ENCODE measurements at regions not wholly inside any gene's neighbourhood (a gene's known extent, or its start where the extent isn't known, plus 50 kb on each side); places are given as distances from the start of the nearest gene placed in this dataset.

DNA sequence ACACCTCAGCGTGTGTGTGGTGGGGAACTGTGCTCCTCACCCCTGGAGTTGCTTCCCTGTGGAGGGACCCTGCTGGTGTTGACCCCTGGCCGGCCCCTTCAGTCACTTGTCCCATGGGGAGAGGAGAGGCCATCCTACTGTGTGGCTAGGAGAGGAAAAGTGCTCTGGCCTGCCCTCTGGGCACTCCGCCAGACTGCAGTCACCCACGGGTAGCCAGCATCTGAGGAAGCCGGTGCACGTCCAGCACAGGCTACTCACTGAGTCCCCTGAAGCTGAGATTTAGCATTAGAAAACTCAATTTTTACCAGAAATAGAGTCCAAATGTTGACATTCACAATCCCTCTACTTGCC is 211.5 kb upstream of the RAB6C start:
- DNase-seq = no peak

DNA sequence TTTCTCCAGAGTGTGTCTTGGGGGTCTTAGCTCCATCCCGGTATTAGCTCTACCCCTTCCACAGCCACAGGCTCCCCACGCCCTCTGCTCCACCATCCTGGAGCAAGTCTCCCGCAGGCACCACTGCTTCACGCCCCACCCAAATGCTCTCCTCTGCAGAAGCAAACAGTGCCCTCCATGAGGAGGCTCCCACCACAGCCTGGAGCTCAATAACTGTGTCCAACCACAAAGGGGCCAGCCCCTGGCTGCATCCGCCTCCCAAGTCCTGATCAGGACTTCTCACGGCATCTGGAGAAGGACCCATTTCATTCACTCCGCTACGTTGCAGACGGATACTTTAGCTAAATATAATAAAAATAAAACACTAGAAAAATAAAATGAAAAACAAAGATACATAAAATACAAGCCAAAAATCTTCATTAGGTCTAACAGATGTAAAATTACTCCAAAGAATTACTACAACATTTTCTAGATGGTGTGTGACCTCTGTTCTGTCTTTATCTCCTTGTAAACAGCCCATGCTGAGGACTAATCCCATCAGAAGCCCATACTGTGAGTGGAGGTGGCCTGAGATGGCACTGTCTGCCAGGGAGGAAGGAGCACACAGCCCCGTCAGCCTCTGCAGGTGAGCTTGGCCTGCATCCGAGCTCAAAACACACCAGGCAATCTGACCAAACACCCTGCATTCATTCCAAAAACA is 210.8 kb upstream of the RAB6C start:
- DNase-seq = no peak

DNA sequence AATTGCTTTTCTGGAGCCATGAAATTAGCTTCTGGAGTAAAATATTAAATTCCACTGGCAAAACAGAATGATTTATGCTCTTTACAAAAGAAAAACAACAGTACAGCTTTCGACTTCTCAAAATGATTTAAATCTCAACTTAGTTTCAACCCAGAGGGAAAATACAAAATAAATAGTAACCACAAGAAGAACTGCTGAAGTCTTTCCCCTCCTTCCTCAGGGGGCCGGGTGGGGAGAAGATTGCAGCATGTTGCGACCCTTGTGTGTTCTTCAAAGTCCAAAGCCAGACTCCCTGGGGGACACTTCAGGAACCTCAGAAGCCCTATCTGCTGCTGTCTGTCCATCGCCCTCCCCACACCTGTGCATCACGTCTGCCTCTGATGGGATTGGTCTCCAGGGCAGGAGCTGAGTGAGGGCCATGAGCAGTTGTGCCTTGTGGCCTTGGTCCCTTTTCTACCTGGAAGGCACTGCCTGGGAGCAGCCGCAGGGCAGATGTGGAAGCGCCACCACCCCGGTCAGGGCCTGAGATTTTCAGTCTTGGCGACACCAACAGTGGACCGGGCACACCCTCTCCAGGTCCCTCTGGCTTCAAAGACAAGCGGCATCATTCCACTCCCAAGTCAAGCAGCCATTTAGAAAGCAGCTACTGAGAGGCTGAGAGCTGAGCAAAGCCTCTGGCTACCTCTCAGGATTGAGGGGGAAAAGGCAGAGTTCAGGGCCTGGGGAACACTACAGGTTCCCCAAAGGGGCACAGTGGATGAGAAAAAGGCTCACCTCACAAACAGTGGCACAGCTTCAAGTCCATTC is 210.1 kb upstream of the RAB6C start:
- no peak for DNase-seq

DNA sequence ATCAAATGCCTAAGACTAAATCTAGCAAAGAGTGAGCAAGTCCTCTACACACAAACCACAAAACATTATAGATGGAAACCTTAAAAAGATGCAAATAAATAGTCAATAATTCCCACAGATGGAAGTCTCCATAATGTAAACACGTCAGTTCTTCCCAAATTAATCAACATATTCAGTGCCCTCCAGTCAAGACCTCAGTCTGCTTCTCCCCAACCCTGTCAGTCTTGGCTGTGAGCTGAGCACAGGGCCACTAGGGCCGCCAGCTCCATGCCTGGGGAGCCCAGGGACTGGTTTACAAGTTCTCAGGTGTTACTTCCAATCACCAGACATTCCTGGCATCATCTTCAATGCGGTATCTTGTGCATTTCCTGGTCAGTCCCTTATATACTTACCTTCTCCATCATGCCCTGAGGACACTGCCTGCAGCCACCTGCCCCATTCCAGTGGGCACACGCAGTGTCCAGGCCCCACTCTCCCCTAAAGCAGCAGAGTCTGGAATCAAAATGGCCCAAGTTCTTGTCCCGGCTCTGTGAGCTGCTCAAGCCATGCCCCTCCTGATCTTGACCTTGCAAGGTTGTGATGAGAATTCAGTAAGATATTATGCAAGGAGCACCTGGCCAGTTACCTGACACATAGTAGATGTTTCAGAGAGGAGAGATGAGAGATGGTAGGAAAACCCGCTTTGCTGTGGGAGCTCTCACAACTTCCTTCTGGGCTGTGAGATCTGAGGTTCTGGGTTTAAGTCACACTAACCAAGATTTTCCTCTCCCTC is 207.9 kb upstream of the RAB6C start:
- no peak for DNase-seq

DNA sequence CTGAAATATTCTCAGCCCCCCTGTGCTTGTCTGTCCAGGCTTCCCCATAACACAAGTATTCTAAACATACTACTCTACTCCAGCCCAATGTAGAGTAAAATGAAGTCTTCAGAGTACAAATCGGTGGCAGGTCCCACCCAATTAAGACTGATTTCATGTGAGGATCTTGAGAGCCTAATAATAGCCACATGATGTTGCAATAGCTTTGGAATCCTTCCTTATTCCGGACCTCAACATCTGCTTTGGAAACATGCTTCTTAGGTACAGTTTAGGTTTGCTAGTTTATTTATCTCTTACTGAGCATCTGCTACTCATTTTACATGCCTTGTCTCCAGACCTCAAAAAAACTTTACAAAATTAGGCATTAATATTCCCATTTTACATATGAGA is 207.3 kb upstream of the RAB6C start:
- no peak for DNase-seq

DNA sequence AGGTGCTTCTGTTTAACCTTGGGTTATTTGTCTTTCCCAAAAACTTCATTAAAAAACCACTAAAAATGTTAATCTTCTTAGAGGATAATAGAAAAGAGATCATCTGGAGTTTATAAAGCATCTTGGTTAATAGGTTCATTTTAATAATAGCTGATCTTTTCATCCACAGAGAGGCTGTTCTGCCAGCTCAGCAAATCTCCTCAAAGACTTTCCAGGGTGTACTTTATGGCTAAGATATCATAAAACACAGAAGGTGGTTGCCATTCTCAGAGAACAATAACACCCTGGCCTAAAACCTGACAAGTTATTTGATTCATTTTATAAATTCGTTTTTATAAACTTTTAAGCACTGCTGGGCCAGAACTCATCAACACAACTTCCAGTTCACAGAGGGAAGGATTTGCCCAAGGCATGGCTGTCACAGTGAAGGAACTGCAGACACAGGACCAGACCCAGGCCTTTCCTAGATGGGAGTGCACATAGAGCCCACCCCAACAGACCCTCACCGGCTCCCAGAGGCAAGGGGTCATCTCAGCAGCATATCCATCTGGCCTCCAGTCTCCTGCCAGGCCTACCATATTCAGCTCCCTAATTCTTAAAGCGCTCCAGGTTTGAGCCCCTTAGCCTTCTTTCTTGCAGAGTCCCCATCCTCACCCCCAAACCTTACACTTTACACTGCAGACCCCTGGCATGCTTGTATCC is 203.4 kb upstream of the RAB6C start:
- DNase-seq = no peak

DNA sequence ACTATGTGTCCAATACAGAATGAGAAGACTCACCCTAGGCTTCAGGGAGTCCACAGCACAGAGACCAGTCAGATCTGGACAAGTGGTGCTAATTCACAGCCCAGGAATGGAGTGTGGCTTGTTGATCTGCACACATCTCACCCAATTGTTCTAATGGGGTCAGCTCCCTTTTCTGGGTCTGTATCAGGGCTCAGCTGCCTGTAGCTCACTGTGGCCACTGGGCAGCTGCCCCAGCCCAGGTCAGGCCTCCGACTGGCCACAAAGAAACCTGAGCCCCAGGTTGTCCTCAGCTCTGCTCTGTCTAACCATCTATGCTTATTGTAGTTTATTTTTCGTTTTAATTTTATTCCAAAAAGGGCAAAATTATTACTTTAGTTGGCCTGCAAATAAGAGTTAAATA is 202.3 kb upstream of the RAB6C start:
- no peak for DNase-seq

DNA sequence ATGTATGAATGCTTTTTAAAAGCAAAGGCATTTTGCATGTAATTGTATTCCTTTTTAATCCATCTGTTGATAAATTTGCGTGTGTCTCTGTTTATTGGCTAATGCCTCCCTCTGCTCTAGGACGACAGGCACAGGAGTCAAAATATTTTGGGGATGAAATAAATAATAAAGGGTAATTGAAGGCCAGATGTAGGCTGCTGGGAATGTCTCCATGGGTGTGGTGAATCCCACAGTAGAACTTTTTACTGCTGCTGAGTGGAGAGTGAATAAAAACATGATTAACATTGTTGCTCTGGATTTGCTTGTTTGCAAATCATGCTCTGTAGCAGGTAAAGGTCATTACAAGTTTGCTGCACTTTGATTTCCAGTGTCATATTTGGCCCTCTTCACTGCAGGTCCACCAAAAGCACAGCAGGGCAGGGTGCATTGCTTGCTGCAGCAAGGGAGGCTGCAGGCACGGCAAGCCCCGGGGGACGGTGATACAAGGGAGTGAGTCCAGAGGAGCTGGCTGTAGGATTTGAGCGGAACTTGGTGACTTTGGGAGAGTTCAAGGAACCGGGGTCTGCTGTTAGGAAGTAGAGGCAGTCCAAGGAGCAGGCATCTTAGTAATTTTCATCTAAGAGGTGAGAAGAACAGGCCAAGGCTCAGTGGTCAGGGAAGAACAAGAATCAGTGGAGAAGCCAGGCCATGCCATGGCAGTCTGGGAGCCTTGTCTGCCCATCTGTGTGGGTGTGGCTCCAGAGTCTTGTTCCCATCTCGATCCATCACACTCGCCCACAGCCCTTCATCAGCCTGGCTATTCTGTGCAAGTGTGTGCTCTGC is 201.5 kb upstream of the RAB6C start:
- no peak for DNase-seq

DNA sequence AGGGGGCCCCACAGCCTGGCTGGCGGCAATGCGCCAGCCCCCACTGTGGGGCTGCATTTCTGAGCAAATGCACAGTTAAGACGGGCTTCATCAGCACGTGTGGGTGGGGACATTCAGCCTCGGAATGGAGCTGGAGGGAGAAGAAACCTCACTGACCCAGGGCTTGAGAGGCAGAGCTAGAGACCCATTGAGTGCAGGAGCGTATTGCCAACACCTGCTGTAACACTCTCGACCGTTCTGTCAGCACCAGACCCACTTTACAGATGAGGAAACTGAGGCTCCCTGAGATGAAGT is 200.9 kb upstream of the RAB6C start:
- DNase-seq = no peak

DNA sequence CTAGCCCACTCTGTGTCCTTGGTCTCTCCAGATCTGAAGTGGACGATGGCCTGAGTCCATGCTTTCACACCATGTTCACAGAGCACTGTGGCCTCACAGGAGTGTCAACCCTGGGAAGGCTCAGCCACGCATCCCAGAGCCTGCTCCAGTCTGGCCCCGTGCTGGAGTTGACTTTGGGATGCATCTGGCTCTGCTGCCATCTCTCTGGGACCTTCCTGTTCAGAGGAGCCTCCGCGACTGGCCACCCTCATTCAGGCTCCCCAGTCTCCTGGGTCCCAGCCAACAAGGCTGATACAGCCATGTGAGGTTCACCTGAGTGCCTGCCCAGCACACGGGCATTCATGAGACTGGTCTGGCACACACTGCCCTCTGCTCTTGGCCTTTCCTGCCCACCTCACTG is 199.7 kb upstream of the RAB6C start:
- no peak for DNase-seq

DNA sequence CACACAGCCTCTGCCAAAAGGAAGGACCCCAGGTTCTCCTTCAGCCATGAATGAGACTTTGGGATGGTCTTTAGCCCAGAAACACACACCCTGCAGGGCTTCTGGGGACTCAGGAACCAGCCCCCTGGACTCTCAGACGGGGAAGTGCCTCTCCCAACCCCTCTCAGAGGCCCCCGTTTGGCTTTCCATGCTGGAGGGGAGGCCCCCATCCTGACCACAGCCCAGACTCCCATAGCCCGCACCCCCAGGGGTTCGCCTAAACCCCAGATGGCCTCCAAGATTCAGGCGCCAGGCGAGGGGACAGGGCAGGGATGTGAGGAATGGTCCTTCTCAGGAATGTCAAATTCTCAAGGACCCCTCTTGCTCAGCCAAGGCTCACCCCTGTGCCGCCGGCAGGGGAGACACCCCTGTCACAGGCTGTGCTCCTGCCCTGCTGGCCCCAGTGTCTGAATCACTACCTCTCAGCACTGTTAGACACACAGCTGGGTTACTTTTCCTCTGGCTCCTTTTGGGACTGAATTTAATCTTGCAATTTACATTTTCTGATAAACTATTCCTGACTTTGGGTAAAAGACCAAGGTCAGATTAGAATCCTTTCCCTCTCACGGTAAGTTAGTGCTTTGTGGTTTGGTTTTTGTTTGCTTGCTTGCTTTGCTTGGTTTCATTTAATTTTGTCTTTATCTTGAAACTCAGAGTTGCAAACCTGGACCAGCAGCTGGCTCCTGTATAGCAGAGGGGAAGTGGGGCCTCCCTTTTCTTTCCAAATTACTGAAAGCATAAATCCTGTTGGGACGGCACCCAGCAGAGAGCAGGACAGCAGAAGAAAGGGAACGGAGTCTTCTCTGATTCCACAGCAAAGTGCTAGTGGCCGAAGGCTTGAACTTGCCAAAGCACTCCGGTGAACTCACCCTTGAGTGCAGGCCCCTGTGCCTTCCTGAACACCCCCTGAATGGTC is 198.9 kb upstream of the RAB6C start:
- no peak for DNase-seq

DNA sequence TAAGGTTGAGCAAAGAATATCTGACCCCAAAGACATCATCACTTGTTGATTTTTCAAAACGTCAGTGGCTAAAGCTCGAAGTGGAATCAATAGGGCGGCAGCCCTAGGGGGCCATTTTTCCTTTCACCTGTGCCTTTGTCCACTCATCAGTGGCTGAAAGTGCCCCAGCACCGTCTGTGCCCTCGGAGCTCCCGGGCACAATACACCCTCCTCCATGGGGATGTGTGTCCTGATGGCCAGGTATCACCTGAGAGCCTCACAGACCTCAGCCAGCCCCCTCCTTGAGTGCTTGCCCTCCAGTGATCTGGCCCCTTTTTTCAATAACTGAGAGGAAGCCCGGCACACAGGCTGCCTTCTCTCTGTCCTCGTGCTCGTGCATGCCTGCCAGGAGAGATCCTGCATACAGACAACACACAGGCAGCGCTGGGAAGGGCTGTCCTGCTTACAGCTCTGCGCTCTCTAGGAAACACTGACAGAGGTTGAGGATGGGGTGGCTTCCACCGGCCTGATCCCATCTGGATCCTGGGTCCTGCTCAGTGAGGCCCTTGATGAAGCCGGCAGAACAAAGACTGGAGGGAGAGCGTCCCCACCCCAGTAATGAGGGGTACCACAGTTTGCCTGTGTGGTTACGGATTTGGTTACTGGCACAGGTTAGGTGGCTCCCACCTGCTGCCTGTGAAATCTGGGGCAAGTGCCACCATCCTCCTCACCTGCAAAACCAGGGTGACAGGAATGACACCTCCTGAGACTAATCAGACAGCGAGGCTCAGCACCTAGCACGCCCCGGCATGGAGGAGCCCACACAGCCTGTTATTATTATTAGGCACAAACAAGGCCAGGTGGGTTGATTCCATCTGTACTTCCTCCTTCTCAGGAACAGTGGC is 197.5 kb upstream of the RAB6C start:
- no peak for DNase-seq

DNA sequence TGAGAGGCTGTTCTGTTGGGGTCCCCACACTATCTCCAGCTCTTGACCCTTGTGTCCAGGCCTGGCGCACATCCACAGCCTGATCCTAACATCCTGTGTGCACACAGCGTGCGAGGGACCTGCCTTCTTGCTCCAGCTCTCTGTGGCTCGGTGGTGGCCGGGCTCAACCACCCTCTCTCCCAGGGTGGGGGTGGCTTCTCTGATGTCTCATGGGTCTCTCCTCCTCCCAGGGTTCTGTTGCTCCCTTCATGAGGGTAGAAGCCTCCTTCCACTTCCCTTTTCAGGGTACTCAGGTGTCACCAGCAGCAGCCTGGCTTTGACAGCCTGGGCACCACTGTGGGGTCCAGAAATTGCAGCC is 196.9 kb upstream of the RAB6C start:
- DNase-seq = no peak

DNA sequence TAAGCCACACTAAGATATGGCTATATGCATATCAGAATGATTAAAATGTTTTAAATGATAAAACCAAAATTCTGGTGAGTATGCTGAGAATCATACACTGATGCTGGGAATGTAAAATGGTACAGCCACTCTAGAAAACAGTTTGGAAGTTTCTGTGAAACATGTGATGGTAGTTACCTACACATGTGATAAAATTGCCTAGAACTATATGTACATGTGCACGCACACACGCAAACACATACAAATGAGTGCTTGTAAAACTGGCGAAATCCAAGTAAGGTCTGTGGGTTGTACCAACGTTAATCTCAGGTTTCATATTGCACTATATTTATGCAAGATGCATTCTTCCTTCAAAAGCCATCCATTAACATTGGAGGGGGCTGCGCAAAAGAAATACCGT is 195.0 kb upstream of the RAB6C start:
- no peak for DNase-seq

DNA sequence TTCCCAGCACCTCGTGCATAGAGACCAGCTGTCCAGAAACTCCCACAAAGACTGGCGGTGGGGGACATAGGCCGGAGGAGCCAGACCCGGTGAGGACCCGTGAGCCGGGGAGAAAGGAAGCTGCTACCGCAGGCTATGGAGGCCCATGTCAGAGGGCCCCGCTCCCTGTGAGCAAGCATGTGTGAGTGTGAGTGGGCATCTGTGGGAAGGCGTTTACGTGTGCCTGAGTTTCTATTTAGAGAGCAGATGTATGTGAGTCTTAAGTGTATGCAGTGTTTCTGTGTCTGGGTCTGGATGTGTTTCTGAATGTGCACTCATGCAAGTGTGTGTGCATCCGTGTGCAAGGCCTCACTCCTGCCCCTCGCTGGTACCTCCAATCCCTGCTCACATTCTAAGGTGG is 187.8 kb upstream of the RAB6C start:
- DNase-seq = no peak

DNA sequence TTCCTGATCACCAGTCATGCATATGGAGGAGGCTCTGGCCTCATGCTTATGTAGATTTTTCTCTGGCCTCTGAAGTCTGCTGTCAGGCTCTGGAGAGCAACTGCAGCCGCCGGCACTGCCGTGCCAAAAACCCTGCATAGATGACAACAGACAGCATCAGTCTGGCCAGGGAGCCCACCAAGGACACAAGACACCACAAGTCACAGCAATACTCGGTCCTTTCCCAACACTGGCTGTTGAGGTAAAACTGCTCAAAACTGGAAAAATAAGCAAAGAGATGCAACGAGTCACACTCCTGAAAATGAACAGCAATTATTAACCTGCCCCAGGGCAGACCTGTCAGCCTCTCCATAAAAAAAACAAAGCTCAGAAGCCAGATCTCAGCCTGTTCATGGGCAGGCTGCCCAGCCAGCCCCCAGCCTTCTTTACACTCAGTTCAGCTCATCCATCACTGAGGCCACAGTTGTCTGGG is 186.0 kb upstream of the RAB6C start:
- DNase-seq = no peak

DNA sequence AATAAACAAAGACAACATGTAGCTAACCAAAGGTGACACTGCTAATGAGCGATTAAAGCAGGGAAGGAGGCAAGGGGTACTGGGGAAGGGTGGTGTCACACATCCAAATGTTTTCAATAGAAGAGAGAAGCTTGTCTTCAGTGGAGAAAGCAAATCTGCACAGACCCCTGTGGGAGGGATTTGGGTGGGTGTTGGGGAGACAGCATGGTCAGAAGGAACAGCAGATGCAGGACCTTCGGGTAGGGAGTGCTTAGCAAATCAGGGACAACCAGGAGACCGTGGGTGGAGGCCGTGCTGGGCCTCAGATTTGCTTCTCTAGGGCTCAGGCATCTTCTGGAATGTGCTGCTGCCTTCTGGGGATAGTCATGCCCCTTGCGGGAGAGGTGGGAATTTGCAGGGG is 185.3 kb upstream of the RAB6C start:
- no peak for DNase-seq

DNA sequence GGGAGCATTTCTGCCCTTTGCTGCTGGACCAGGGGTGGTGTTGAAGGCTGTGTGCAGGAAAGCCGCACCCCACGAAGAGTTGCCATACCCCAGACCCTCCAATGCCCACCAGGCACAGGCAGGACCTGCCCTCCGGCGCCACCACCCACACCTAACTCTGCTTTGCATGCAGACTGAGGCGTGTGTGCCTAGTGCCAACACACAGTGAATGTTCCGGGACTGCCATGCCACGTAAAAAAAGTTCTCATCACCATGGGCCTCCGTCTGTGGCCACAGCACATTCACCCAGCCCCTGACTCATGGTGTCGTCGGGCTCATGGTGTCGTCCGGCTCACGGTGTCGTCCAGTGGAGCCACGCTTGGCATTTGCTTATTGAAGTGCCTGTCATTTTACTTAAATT is 184.9 kb upstream of the RAB6C start:
- DNase-seq = no peak

DNA sequence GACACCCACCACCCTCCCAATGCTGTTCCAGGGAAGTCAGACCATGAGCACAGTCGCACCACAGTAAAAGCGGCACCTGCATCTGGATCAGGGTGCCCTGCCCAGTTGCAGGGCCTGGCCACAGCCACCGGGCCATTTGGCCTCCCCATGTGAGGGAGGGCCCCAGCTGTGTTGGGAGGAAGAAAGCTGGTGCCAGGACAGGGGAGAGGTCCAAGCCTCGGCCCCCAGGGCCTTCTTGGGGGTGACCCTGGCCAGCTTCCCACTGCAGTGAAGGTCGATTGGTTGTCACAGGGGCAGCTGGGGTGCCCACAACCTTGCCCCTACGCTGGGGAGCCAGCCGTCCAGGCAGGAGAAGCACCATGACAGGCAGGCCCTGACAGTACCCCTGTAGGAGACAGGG is 183.2 kb upstream of the RAB6C start:
- DNase-seq = no peak

DNA sequence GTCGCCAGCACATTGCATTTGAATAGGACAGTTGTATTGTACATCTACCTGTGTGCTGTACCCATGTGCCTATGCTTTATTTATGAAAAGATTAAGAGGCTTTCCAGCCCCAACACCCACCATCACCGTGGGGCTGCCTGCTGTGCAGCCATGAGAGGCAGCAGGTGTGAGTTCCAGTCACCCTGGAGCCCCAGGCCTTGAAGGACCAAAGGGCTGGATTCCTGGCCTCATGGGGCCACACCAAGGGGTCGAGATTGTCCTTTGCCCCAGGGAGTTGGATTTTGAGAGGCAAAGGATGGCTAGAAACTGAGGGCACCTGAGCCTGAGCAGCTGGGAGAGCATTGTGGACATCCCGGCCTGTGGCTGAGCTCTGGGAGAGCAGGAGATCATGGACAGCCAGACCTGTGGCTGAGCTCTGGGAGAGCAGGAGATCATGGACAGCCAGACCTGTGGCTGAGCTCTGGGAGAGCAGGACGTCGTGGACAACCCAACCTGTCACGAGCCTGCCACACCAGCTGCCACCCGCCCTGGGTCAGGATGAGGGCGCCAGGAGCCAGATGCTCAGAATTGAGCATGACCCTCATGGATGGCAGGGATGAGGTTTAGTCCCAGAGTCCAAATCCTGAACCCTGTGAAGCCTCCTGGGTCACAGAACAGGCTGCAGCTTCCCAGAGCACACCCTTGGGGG is 182.5 kb upstream of the RAB6C start:
- DNase-seq = no peak

Data from CD4-positive, alpha-beta T cell treated with Interferon gamma for 1 hour (primary cell).